Keratinocyte (primary cell): ENCODE measurements at regions not wholly inside any gene's neighbourhood (a gene's known extent, or its start where the extent isn't known, plus 50 kb on each side); places are given as distances from the start of the nearest gene placed in this dataset.
"Not testable (repeated sequence)": the region's sequence is repeated elsewhere in the genome, so short reads cannot be mapped to it uniquely, and the experiment has no call there.

Experiments
- DNase-seq: peaks from one replicate; pipeline ENCODE4 v3.0.0-alpha.2; 2011; ENCODE audit warnings: low read depth, missing footprints, low spot score
- FAIRE-seq: peaks from 2 replicates; lab custom pipeline; 2011; peaks lifted over from hg19 to GRCh38; lab: Jason Lieb, UNC
- H2AFZ ChIP-seq: 2 replicates; pipeline ENCODE4 v1.6.0; 2012; ENCODE audit warnings: low read length, control low read depth, inconsistent platforms; ENCODE audit not compliant: control insufficient read depth
- H3K27ac ChIP-seq: 2 replicates; pipeline ENCODE4 v1.5.1; 2011; ENCODE audit warnings: low read length; ENCODE audit not compliant: control insufficient read depth, insufficient read depth
- H3K27me3 ChIP-seq: 3 replicates; pipeline ENCODE4 v1.6.0; 2011; ENCODE audit warnings: low read length; ENCODE audit not compliant: control insufficient read depth, insufficient read depth; ENCODE audit errors: extremely low read depth
- H3K36me3 ChIP-seq, 2 experiments: 2 replicates in 1 of 2; 3 replicates in 1 of 2; pipeline ENCODE4 v1.5.1; 2011; ENCODE audit warnings: low read length in 2 of 2, mild to moderate bottlenecking in 1 of 2; ENCODE audit not compliant: control insufficient read depth in 2 of 2, insufficient read depth in 2 of 2; ENCODE audit errors: extremely low read depth in 1 of 2
- H3K4me1 ChIP-seq: 3 replicates; pipeline ENCODE4 v1.5.1; 2011; ENCODE audit warnings: low read length; ENCODE audit not compliant: control insufficient read depth, insufficient read depth; ENCODE audit errors: extremely low read depth
- H3K4me2 ChIP-seq: 3 replicates; pipeline ENCODE4 v1.6.0; 2011; ENCODE audit warnings: low read depth, low read length; ENCODE audit not compliant: control insufficient read depth, insufficient read depth; ENCODE audit errors: extremely low read depth
- H3K4me3 ChIP-seq, 3 experiments: fragments of 200-600 bp in 1 of 3; sonication (generic) in 1 of 3; 2 replicates in 2 of 3; 3 replicates in 1 of 3; pipeline ENCODE4 v1.5.1; 2011 to 2016; ENCODE audit warnings: low read length in 3 of 3, mild to moderate bottlenecking in 3 of 3, control low read depth in 2 of 3, inconsistent platforms in 1 of 3, low read depth in 1 of 3, mixed read lengths in 1 of 3, mixed run types in 1 of 3, moderate library complexity in 1 of 3; ENCODE audit not compliant: control insufficient read depth in 2 of 3, insufficient read depth in 2 of 3; ENCODE audit errors: extremely low read depth in 1 of 3
- H3K79me2 ChIP-seq: 2 replicates; pipeline ENCODE4 v1.6.0; 2012; ENCODE audit warnings: low read length; ENCODE audit not compliant: control insufficient read depth, insufficient read depth
- H3K9ac ChIP-seq: 3 replicates; pipeline ENCODE4 v1.6.0; 2011; ENCODE audit warnings: low read length; ENCODE audit not compliant: control insufficient read depth, insufficient read depth; ENCODE audit errors: extremely low read depth
- H3K9me1 ChIP-seq: 3 replicates; pipeline ENCODE4 v1.6.0; 2011; ENCODE audit warnings: low read length; ENCODE audit not compliant: control insufficient read depth, insufficient read depth; ENCODE audit errors: extremely low read depth
- H3K9me3 ChIP-seq: 2 replicates; pipeline ENCODE4 v1.5.1; 2012; ENCODE audit warnings: low read depth, low read length; ENCODE audit not compliant: control insufficient read depth
- H4K20me1 ChIP-seq: 3 replicates; pipeline ENCODE4 v1.6.0; 2011; ENCODE audit warnings: low read length; ENCODE audit not compliant: control insufficient read depth, insufficient read depth; ENCODE audit errors: extremely low read depth
- dilution Hi-C: fragments of 300-500 bp; cut with MboI; formaldehyde crosslinking; loops from one replicate; pipeline ENCODE4 v1.7.0; 2020; ENCODE audit warnings: low sequenced_read_pairs; ENCODE audit not compliant: extremely low pct_ligation_motif_present
- small RNA-seq, 3 experiments: library from RNA; depleted of rRNA; stranded (forward); fragments of <200 nt; gene quantifications; one replicate each; pipeline ENCODE3, GENCODE V24; 2012; ENCODE audit warnings: low read depth in 3 of 3, low replicate concordance in 1 of 3; ENCODE audit not compliant: insufficient read length in 3 of 3

DNA sequence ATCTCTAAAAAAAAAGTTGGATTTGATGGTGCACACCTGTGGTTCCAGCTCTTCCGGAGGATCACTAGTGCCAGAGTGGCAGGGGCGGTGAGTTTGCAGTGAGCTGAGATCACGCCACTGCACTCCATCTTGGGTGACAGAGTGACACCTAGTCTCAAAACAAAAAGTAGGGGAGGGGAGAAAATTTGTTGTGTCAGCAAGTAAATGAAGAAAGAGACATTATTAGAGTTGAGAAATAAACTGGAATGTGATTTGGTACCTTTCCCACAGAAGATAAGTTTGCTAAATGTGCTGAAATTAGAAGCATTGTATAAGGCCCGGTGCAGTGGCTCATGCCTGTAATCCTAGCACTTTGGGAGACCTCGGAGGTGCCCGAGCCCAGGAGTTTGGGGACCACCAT lies 54.0 kb upstream of the PPIAL4F start:
- H3K36me3 ChIP-seq, H4K20me1 ChIP-seq, H2AFZ ChIP-seq, dilution Hi-C loops, H3K79me2 ChIP-seq, H3K27me3 ChIP-seq, H3K4me1 ChIP-seq, H3K4me2 ChIP-seq, H3K4me3 ChIP-seq, FAIRE-seq, H3K9me1 ChIP-seq, H3K9me3 ChIP-seq, DNase-seq, H3K9ac ChIP-seq, H3K27ac ChIP-seq: not testable (repeated sequence)

DNA sequence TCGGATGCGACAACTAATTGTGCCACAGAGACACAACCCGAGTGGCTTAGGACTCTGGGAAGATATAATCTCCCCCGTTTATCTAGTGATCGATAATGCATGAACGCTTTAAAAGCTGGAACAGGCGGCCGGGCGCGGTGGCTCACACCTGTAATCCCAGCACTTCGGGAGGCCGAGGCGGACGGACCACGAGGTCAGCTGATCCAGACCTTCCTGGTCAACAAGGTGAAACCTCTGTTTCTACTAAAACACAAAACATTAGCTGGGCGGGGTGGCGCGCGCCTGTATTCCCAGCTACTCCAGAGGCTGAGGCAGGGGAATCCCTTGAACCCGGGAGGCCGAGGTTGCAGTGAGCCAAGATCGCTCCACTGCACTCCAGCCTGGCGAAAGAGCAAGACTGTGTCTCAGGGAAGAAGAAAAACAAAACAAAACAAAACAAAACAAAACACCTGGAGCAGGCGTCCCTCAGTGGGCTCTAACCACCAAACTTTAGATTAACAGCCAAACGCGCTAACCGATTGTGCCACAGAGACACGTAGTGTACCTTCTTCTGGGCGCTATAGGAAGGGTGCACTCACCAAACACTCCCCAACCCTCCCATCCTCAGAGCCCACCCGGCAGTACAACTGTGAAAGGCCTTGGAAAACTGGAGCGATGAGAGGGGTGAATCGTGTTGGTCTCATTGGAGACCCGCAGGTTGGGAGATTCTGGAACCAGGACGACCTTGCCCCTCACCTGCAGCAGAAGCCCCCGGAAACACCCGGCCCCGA lies 53.3 kb upstream of the PPIAL4F start:
- H3K4me2 ChIP-seq, H2AFZ ChIP-seq, dilution Hi-C loops, DNase-seq, H3K4me3 ChIP-seq, H3K27me3 ChIP-seq, H3K27ac ChIP-seq, H3K9me3 ChIP-seq, H4K20me1 ChIP-seq, H3K4me1 ChIP-seq, H3K9ac ChIP-seq, FAIRE-seq, H3K9me1 ChIP-seq, H3K36me3 ChIP-seq, H3K79me2 ChIP-seq: not testable (repeated sequence)

Small RNA genes in the stretch of these regions (small RNA-seq; reads per million reads assigned to genes)
- 1.1 to 21.3 (median 10.3) reads per million in 3 experiments for gene RF00003
